IPS DF 19.7 (cell line): ENCODE measurements at regions not wholly inside any gene's neighbourhood (a gene's known extent, or its start where the extent isn't known, plus 50 kb on each side); places are given as distances from the start of the nearest gene placed in this dataset.

ENCODE experiments used
- DNase-seq: peaks from one replicate; pipeline ENCODE4 v3.0.0-alpha.2; 2013; ENCODE audit warnings: low read depth, low spot score

GRCh38 chr7:382043-382400 is 92.1 kb downstream of the FOXL3 start:
- no peak for DNase-seq

DNA sequence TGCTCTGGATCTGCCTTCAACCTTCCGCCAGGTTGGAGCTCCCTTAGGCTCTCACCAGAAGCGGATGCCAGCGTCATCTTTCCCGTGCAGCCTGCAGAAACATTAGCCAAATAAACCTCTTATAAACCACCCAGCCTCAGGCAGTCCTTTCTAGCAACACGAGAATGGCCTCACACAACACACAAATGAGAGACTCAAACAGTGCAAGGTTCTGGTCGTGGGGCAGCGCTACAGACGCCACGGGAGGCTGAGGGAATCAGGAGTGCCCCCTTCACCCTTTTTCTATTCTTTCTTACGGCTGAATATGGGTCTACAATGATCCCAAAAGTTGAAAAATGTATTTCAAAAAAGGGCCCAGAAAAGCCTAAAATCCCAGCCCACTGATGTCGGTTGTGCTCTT is 96.4 kb downstream of the FOXL3 start:
- DNase-seq = no peak

DNA sequence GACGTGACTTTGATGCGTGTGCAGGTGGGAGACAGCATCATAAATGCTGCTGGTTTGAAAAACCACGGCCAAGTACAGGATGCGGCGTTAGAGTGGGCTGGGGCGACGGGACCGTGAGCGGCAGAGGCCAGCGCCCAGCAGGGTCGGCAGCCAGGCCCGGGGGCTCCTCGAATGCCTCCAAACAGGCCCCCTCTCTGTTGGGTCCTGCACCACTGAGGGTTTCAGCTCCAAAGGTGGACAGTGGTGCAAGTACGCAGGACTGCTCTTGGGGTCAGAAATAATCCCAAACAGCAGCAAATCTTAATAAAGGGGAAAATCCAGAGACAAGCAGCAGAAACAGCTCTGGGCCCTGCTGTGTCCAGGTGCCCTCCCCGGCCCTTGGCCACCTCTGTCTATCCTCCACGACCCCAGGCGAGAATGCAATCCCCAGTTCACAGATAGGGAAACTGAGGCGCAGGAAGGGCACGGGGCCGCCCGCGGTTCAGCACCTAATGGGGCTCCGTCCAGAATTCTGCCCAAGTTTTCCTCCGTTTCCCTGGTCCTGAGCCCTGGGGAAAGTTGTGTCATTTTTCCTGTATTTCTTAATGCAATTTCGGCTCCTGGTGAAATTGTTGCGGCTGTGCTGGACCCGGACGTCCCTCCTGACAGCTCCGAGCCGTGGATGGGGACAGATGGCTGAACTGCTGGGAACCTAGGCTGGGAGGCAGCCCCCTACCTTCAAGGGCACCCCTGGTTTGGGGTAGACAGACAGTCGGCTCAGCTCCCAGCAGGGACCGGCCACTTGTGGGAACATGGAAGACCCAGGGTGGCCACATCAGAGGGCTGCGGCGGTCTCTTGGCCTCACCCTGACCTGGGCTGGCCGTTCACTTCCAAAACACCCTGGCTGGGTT is 97.4 kb downstream of the FOXL3 start:
- no peak for DNase-seq

GRCh38 chr7:388023-388960 is 98.3 kb downstream of the FOXL3 start:
- DNase-seq = no peak

DNA sequence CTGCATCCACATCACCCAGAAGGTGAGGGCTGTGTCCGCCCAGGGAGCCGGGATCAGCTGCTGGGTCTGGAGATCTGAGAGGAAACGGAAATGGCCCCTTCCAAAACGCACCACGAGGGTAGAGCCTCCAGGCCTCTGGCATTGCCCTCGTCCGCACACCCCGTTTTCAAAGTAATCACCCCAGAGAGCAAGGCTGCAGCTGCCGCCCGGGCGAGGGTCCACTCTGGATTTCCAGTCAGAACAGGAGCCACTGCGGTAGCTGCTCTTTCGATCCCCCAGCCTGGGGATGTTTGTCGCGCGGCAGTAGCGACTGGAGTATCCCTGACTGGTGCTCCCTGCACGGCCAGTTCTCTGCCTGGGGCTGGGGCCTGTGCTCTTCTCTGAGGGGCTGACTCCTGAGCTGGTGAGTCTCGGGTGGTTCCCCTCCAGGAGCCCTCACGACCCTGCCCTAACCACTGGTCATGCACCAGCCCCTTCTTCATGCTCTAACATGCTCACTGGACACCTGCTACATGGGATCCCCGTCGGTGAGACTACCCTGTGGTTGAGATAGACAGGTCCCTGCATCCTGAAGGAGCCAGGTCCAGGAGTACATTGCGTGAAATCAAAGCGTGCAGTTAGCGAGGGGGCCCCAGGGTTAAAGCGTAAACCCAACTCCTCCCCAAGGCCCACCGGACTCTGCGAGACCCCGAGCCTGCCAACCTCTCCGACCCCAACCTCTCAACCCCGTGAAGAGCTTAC is 99.2 kb downstream of the FOXL3 start:
- no peak for DNase-seq

DNA sequence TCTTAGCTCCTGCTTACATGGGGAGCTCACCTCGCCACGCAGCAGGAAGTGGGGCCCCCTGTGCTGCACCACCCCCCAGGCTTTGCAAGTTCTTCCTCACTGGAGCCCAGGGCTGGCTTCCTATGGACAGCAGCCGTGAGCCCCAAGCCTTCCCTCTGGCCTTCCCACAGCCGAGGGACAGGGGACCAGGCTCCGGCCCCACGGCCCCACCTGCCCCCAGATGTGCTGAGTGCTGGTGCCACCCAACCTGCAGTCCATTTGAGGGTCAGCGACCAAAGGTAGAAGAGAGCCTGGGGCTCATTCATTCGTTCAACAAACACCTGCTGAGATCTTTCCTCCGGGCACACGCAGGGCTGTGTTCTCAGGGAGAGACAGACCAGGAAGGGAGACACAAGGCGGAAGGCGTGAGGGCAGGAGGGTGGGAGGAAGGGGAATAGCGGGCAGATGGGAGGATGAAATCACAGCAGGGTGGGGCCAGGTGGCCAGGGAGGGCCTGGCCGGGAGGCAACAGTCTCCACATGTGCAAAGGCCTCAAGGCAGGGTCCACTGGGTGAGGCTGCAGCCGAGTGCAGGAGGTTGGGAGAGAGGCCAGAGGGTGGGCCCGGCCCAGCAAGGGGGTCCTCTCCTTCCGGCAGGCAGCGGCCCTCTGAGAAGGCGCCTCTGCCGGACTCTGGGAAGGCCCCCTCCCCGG is 100.1 kb downstream of the FOXL3 start:
- DNase-seq = no peak

GRCh38 chr7:390761-391410 is 100.9 kb downstream of the FOXL3 start:
- DNase-seq = no peak

GRCh38 chr7:391411-391951 is 101.5 kb downstream of the FOXL3 start:
- DNase-seq = no peak

DNA sequence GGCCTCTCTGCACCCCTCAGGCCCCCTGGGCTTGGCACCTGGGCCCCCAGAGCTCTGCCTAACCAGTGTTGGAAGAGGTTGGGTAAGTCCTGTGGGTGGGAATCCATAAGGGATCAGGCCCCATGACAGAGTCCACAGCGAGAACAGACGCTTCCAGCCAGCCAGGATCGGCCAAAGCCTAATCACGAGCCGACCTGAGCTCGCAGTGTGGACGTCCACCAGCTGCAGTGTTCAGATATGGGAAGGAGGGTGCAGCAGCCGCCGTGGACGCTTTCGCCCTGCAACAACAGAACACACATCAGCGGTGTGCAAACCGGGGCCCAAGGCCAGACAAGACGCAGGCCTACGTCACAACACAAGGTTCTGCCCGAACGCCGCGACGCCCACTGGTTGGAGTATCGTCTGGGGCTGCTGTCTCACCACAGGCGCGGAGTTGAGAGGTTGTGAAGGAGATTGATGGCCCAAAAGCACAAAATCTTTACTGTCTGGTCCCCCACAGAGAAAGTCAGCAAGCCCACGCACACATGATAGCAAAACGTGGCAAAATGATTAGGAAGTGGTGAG is 102.1 kb downstream of the FOXL3 start:
- no peak for DNase-seq

DNA sequence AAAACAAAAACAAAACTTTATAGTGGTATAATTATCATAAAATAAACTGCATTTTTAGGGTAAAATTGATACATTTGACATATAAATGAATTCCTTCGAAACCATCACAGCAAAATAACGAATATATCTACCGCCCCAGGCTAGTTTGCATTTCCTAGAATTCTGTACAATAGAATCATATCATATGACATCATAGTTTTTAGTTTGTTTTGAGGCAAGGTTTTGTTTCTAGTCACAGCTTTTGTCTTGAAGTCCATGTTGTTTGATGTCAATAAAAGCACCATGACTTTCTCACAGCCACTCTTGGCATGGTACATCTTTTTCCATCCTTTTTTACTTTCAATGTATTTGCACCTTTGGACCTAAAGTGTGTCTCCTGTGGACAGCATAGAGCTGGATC is 102.9 kb downstream of the FOXL3 start:
- DNase-seq = no peak

- DNase-seq = no peak
Measured at GRCh38 chr7:395643-396042, 105.7 kb downstream of the FOXL3 start.

GRCh38 chr7:398888-399287 is 108.9 kb downstream of the FOXL3 start:
- DNase-seq = no peak

DNA sequence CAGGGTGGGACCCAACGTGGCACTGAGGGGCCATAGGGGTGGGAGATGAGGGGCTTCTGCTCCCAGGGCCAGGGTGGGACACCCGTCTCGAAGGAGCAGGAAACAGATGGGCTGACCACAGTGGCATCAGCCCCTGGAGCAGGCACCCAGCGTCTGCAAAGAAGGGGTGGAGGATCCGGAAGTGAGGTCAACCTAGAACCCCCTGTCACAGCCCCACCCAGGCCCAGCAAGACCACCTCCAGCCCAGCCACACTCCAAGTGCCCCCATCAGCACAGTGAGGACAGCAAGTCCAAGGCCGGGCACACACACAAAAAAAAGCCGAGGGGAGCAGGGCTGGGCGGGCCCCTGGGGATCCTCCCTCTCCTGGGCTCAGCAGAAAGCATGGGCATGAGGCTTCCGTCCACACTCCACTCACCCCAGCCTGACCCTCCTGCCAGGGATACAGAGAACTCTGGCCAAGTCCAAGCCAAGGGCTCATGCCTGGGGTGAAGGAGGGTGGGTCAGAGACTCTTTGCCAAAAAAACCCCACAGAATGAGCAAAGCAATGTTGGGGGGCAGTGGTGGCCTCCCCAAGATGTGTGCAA is 111.0 kb downstream of the FOXL3 start:
- DNase-seq = no peak

- no peak for DNase-seq
Measured at GRCh38 chr7:401495-401894, 111.5 kb downstream of the FOXL3 start.

DNA sequence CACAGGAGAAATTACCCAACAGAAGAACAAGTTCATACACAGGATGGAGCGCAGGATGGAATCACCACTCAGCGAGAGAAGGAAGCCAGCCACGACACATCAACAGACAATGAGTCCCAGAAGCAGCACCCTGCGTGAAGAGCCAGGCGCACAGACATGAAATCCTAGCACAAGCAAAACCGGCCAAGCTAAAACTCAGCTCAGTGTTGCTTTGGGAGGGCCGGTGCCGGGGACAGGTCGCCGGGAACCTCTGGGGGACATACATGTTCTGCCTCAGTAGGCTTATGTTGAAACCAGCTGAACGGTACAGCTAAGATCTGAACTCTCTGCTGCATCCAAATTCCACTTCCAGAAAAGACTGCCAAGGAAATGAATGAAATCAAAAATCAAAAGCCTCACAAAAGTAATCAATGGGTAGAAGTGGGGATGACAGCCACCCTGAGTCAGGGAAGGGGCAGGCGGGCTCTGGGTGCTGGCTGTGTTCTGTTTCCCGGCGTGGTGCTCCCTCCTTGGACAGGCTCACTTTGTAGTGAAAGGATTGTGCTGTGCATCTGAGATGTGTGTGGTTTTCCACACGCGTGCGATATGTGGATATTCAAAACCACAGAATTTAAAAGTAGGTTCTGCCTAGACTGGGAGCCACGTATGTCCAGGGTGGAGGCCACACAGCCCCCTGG is 114.7 kb downstream of the PDGFA start:
- no peak for DNase-seq

- DNase-seq = no peak
Measured at GRCh38 chr7:405489-406211, 114.0 kb downstream of the PDGFA start.

DNA sequence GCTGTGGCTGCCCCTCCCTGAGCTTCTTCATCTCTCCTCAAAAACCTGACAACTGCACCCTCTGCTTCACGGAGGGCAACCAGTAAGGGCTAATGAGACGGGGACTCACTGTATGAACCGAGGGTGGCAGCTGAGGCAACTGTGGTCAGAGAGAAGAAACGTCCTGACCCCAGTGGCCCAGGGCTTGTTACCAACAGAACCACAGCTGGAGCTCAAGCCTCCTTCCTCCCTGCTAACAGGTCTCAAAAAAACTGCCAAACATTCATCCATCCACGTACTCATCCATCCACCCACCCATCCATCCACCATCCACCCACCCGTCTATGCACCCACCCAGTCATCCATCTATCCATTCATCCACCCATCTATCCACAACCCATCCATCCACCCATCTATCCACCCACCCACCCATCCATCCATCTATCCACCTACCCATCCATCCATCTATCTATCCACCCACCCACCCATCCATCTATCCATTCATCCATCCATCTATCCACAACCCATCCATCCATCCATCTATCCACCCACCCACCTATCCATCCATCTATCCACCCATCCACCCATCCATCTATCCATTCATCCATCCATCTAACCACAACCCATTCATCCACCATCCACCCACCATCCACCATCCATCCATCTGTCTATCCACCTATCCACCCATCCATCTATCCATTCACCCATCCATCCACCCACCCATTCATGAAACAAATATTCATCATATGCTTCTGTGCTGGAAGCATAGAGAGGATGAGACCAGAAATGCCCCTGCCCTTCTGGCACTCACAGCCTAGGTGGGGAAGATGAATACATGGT is 111.7 kb downstream of the PDGFA start:
- no peak for DNase-seq
